ENCODE measurements at regions not wholly inside any gene's neighbourhood (a gene's known extent, or its start where the extent isn't known, plus 50 kb on each side); places are given as distances from the start of the nearest gene placed in this dataset.

DNA sequence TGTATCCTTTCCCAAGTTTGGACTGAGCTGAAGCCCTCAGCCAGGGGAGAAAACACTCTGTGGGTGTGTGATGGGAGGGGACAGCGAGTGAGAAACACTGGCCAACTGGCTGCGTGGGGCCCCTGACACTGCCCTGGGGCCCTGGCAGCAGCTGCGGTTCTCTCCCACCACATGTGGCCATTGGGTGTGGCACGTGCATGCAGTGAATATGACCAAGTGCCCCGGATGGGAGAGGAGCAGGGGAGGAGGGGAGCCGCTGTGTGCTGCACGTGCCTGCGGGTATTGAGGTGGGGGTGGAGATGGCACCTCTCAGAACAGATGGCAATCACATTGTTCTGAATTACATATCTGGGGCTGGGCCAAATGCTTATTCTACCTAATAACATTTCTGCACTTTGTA lies 242.4 kb upstream of the PCSK5 start:
- TF ChIP-seq, protein P1, sequence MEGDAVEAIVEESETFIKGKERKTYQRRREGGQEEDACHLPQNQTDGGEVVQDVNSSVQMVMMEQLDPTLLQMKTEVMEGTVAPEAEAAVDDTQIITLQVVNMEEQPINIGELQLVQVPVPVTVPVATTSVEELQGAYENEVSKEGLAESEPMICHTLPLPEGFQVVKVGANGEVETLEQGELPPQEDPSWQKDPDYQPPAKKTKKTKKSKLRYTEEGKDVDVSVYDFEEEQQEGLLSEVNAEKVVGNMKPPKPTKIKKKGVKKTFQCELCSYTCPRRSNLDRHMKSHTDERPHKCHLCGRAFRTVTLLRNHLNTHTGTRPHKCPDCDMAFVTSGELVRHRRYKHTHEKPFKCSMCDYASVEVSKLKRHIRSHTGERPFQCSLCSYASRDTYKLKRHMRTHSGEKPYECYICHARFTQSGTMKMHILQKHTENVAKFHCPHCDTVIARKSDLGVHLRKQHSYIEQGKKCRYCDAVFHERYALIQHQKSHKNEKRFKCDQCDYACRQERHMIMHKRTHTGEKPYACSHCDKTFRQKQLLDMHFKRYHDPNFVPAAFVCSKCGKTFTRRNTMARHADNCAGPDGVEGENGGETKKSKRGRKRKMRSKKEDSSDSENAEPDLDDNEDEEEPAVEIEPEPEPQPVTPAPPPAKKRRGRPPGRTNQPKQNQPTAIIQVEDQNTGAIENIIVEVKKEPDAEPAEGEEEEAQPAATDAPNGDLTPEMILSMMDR (IDR thresholded peaks at IDR 0.05), result no peak
- DNase-seq (ENCODE audit: low spot score), result no peak
- H3K27ac ChIP-seq, result no peak overlapping the region

DNA sequence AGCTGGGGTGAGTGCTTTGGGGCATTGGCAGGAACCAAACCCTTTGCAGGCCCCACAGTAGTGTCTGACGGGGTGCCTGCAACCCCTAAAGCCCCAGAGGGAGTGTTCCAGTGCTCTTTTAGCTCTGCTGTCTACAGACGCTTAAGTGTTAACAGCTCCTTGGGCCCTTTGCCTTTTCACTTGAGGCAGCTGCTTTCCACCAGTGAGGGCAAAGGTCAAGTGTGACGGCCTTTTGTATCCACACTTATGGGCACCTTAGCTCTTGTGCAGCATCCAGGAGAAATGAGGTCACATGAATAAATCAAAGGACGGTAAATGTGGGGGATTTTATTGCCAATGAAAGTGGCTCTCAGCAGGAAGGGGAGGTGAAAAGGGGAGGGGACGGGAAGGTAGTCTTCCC lies 241.4 kb upstream of the PCSK5 start:
- no peak overlapping the region for H3K27ac ChIP-seq
- no peak for DNase-seq (ENCODE audit: low spot score)
- TF ChIP-seq, protein P1 (IDR thresholded peaks at IDR 0.05), result no peak
- H3K4me3 ChIP-seq, result no peak overlapping the region

More for the DNA sequence above, 242.4 kb upstream of the PCSK5 start:
- H3K4me3 ChIP-seq, result no peak overlapping the region

DNA sequence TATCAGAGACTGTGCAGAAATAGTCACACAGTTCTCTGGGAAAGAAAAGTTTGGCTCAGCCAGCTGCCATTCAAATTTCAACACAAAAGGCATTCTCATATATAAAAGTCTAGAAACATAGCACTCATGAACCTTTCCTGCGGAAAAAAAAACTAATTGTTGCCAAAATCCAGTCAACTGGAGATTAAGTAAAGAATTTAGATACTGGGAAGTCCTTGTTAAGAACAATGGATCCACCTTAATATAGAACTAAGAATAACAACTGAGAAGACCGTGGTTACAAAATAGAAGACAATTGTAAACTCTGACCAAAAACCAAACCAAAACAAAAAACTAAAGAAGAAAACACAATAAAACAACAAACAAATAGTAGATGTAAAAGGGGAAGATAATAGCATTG lies 238.8 kb upstream of the PCSK5 start:
- no peak overlapping the region for H3K4me3 ChIP-seq
- no peak overlapping the region for H3K27ac ChIP-seq
- DNase-seq (ENCODE audit: low spot score), result no peak
- TF ChIP-seq, protein P1 (IDR thresholded peaks at IDR 0.05), result no peak

DNA sequence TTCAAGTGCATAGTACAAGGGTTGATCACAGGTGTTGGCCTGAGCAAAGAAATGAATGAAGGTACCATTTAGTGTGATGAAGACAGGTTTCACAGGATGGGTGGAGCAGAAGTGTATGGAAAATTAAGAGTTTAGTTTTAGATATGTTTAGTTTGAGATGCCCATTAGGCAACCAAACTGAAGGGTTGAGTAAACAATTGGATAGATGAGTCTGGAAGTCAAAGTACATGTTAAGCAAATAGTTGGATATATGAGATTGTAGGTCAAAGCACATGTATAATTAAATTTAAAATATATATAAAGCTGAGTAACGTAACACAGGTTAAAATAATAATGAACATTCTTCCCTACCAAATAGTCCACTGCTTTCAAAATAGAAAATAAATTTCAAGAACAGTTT lies 237.1 kb upstream of the PCSK5 start:
- Histone ChIP-seq H3K27ac (no peak overlapping the region), H3K4me3 (no peak overlapping the region)
- TF ChIP-seq, protein P1 (IDR thresholded peaks at IDR 0.05), result no peak
- no peak for DNase-seq (ENCODE audit: low spot score)

DNA sequence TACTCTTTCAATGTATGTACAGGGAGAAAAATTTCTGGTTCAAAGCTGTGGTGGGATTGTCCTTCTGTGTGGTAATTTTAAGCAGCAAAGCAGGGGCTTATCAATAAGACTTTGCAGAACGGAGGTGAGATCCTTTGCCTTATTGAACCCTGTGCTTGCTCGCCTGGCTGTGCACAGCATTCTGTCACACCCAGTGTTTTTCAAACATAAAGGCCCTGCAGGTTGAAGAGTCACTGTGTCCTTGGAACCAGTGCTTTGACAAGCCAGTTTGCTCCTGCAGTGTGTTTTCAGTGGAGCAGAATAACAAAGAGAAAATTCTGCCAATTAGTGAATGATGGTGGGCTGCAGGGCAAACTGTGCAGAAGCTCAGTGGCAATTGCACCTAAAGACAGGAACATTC lies 236.7 kb upstream of the PCSK5 start:
- Histone ChIP-seq H3K4me3 (no peak overlapping the region), H3K27ac (no peak overlapping the region)
- TF ChIP-seq, protein P1 (IDR thresholded peaks at IDR 0.05), result no peak
- DNase-seq (ENCODE audit: low spot score), result no peak

DNA sequence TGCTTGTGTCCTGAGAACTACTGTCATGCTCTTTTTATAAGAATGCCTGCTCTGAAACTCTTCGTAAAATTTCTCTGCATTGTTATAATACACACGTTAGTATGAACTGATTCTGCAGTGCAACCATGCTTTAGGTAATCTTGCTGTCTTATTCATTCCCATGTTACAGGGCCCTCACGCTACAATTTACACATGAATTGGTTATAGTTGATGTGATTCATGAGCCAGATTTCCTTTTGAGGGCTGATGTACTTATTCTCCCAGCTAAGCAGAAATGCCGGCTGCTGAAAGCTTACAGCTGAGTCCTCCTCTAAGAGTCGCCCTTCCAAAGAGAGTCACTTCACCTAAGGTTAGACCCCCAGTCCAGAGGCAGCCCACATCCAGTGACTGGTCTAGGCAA lies 233.5 kb upstream of the PCSK5 start:
- no peak for DNase-seq (ENCODE audit: low spot score)
- H3K27ac ChIP-seq, result peak overlapping the region in 1 of 2 donors; percentile 17
- TF ChIP-seq, protein P1 (IDR thresholded peaks at IDR 0.05), result no peak
- no peak overlapping the region for H3K4me3 ChIP-seq

DNA sequence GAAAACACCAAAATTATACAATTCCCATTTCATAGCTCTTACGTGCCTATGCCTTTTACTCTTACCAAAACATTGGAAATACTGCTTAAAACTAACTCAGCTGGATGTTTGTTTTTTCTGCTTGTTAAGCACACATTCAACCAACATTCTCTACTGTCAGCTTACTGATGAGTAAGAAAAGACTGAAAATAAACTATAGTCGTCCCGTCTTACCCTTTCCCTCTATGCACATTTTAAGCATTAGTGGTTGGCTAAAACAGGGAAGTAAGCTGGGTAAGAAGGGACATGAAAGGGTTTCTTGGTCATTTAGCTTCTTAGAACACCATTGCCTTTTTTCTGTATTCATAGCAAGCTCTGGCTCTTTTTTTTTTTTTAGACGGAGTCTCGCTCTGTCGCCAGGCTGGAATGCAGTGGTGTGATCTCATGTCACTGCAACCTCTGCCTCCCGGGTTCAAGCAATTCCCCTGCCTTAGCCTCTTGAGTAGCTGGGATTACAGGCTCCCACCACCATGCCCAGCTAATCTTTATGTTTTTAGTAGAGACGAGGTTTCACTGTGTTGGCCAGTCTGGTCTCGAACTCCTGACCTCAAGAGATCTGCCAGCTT lies 232.1 kb upstream of the PCSK5 start:
- H3K4me3 ChIP-seq, result no peak overlapping the region
- no peak for DNase-seq (ENCODE audit: low spot score)
- TF ChIP-seq, protein P1 (IDR thresholded peaks at IDR 0.05), result no peak
- H3K27ac ChIP-seq, result peak overlapping the region in 1 of 2 donors; percentile 68
